IMR-90 (cell line): ENCODE measurements at regions not wholly inside any gene's neighbourhood (a gene's known extent, or its start where the extent isn't known, plus 50 kb on each side); places are given as distances from the start of the nearest gene placed in this dataset.

ENCODE experiments used
- ATAC-seq: fragments of 200-7000 bp; cut with Tn5 transposase; 2 replicates; pipeline ENCODE4 v1.9.1; 2020; ENCODE audit warnings: low read depth, mild to moderate bottlenecking, moderate library complexity
- BruUV-seq: library from RNA; stranded (reverse); fragments of 400-500 nt; replicated peaks from 2 replicates; lab custom pipeline; 2021; lab: Mats Ljungman, UMichigan
- CTCF ChIA-PET: fragments of 300-600 bp; formaldehyde crosslinking; extraction: SDS; loops from one replicate; lab custom pipeline; 2021; ENCODE audit warnings: antibody characterized with exemption; lab: Yijun Ruan, JAX
- POLR2A ChIA-PET: fragments of 300-600 bp; sonication (Branson Sonifier 250); formaldehyde crosslinking; loops from one replicate; lab custom pipeline; 2022; ENCODE audit warnings: antibody characterized with exemption; ENCODE audit not compliant: unreplicated experiment; lab: Charles Lee
- DNase-seq: peaks from one replicate; pipeline ENCODE4 v3.0.0; 2013
- H2AFZ ChIP-seq: replicated peaks from 2 replicates; pipeline ENCODE3; 2013; ENCODE audit warnings: low read length, mild to moderate bottlenecking; ENCODE audit not compliant: poor library complexity
- H2AK5ac ChIP-seq: 2 replicates; pipeline ENCODE4 v1.6.1; 2013; ENCODE audit warnings: low read depth, low read length, inconsistent platforms
- H2AK9ac ChIP-seq: replicated peaks from 2 replicates; pipeline ENCODE3; 2013; ENCODE audit warnings: mild to moderate bottlenecking, low read depth, low read length, moderate library complexity; ENCODE audit not compliant: poor library complexity
- H2BK120ac ChIP-seq: 2 replicates; pipeline ENCODE4 v1.6.1; 2013; ENCODE audit warnings: low read depth, low read length, inconsistent platforms
- H2BK15ac ChIP-seq: 3 replicates; pipeline ENCODE4 v1.6.1; 2013; ENCODE audit warnings: low read depth, low read length, inconsistent platforms
- H2BK20ac ChIP-seq: 2 replicates; pipeline ENCODE4 v1.6.1; 2013; ENCODE audit warnings: low read depth, mild to moderate bottlenecking, inconsistent platforms, low read length, moderate library complexity
- H2BK5ac ChIP-seq: 2 replicates; pipeline ENCODE4 v1.6.1; 2013; ENCODE audit warnings: mild to moderate bottlenecking, low read depth, low read length, inconsistent platforms; ENCODE audit not compliant: poor library complexity, severe bottlenecking
- H3K14ac ChIP-seq: replicated peaks from 2 replicates; pipeline ENCODE4 v1.6.1; 2013; ENCODE audit warnings: low read depth, low read length, inconsistent platforms
- H3K18ac ChIP-seq: 2 replicates; pipeline ENCODE4 v1.6.1; 2013; ENCODE audit warnings: low read depth, low read length, control low read depth
- H3K23ac ChIP-seq: 2 replicates; pipeline ENCODE4 v1.6.1; 2013; ENCODE audit warnings: low read depth, low read length, inconsistent platforms
- H3K27ac ChIP-seq: 2 replicates; pipeline ENCODE4 v1.5.1; 2013; ENCODE audit warnings: mild to moderate bottlenecking, control low read depth, low read length; ENCODE audit not compliant: insufficient read depth
- H3K27me3 ChIP-seq: 2 replicates; pipeline ENCODE4 v1.6.1; 2013; ENCODE audit warnings: low read length; ENCODE audit not compliant: control insufficient read depth, insufficient read depth
- H3K36me3 ChIP-seq: 2 replicates; pipeline ENCODE4 v1.6.1; 2013; ENCODE audit warnings: low read length, mixed read lengths; ENCODE audit not compliant: control insufficient read depth, insufficient read depth
- H3K4ac ChIP-seq: 2 replicates; pipeline ENCODE4 v1.6.1; 2013; ENCODE audit warnings: low read depth, low read length, inconsistent platforms
- H3K4me1 ChIP-seq: 2 replicates; pipeline ENCODE4 v1.6.1; 2013; ENCODE audit warnings: low read length, mixed read lengths; ENCODE audit not compliant: control insufficient read depth, insufficient read depth
- H3K4me2 ChIP-seq: 2 replicates; pipeline ENCODE4 v1.6.1; 2013; ENCODE audit warnings: low read depth, mild to moderate bottlenecking, control low read depth, low read length, moderate library complexity
- H3K4me3 ChIP-seq: 2 replicates; pipeline ENCODE4 v1.5.1; 2013; ENCODE audit warnings: low read depth, mild to moderate bottlenecking, control low read depth, low read length, moderate library complexity; ENCODE audit not compliant: insufficient read depth
- H3K56ac ChIP-seq: 2 replicates; pipeline ENCODE4 v1.6.1; 2013; ENCODE audit warnings: low read length, inconsistent platforms; ENCODE audit not compliant: insufficient read depth; ENCODE audit errors: extremely low read depth
- H3K79me1 ChIP-seq, 2 experiments: 2 replicates each; pipeline ENCODE4 v1.6.1; 2013; ENCODE audit warnings: low read length in 2 of 2, inconsistent platforms in 1 of 2, low read depth in 1 of 2
- H3K9ac ChIP-seq: 2 replicates; pipeline ENCODE4 v1.6.1; 2013; ENCODE audit warnings: low read depth, low read length, control low read depth
- H3K9me1 ChIP-seq: 2 replicates; pipeline ENCODE4 v1.6.1; 2013; ENCODE audit warnings: low read length, inconsistent platforms; ENCODE audit not compliant: insufficient read depth
- H3K9me3 ChIP-seq: 2 replicates; pipeline ENCODE4 v1.6.1; 2013; ENCODE audit warnings: low read length; ENCODE audit not compliant: control insufficient read depth, insufficient read depth
- H4K20me1 ChIP-seq: 2 replicates; pipeline ENCODE4 v1.6.1; 2013; ENCODE audit warnings: low read length, inconsistent platforms; ENCODE audit not compliant: insufficient read depth
- H4K5ac ChIP-seq: 2 replicates; pipeline ENCODE4 v1.6.1; 2013; ENCODE audit warnings: mild to moderate bottlenecking, low read depth, low read length, control low read depth
- H4K8ac ChIP-seq, 2 experiments: 2 replicates each; pipeline ENCODE4 v1.6.1; 2013; ENCODE audit warnings: low read depth in 2 of 2, low read length in 2 of 2, control low read depth in 1 of 2, inconsistent platforms in 1 of 2
- H4K91ac ChIP-seq: 2 replicates; pipeline ENCODE4 v1.6.1; 2013; ENCODE audit warnings: low read depth, low read length, inconsistent platforms; ENCODE audit not compliant: insufficient read depth
- CHD1 ChIP-seq: IDR thresholded peaks from 2 replicates; pipeline ENCODE4 v1.6.1; 2012; ENCODE audit warnings: low read depth, low read length, improper control_type of control experiment
- MAFK ChIP-seq: IDR thresholded peaks from 2 replicates; pipeline ENCODE4 v1.6.1; 2012; ENCODE audit warnings: low read depth, low read length, improper control_type of control experiment
- MAZ ChIP-seq: IDR thresholded peaks from 2 replicates; pipeline ENCODE4 v1.6.1; 2012; ENCODE audit warnings: low read depth, mild to moderate bottlenecking, low read length, improper control_type of control experiment, moderate library complexity, borderline replicate concordance
- POLR2A ChIP-seq: IDR thresholded peaks from 2 replicates; pipeline ENCODE4 v1.6.1; 2012; ENCODE audit warnings: mild to moderate bottlenecking, low read depth, low read length
- RAD21 ChIP-seq: IDR thresholded peaks from 2 replicates; pipeline ENCODE4 v1.6.1; 2012; ENCODE audit warnings: low read length, improper control_type of control experiment
- RCOR1 ChIP-seq: IDR thresholded peaks from 2 replicates; pipeline ENCODE4 v1.6.1; 2012; ENCODE audit warnings: mild to moderate bottlenecking, low read length, improper control_type of control experiment; ENCODE audit not compliant: insufficient replicate concordance
- WGBS, 2 experiments: methylation state at CpG; one replicate each; pipeline versions ENCODE4 v1.1.5 to v1.1.7; 2013; ENCODE audit warnings: missing lambda C conversion rate in 2 of 2; ENCODE audit not compliant: insufficient read length in 1 of 2; ENCODE audit errors: extremely low coverage in 2 of 2; 5-methylcytosine and 5-hydroxymethylcytosine counted together
- dilution Hi-C: fragments of 300-500 bp; cut with HindIII; formaldehyde crosslinking; loops from one replicate; pipeline ENCODE4 v1.14.3; 2018; ENCODE audit warnings: low sequenced_read_pairs; ENCODE audit not compliant: unreplicated experiment
- in situ Hi-C: fragments of 300-500 bp; cut with MboI; formaldehyde crosslinking; loops from 3 replicates; pipeline ENCODE4 v1.14.3; 2019; ENCODE audit warnings: low sequenced_read_pairs, inconsistent platforms, mixed read lengths
- intact Hi-C: fragments of 100-400 bp; cut with micrococcal nuclease; formaldehyde crosslinking; loops from 2 replicates; pipeline ENCODE4 v1.10.0; 2022

DNA sequence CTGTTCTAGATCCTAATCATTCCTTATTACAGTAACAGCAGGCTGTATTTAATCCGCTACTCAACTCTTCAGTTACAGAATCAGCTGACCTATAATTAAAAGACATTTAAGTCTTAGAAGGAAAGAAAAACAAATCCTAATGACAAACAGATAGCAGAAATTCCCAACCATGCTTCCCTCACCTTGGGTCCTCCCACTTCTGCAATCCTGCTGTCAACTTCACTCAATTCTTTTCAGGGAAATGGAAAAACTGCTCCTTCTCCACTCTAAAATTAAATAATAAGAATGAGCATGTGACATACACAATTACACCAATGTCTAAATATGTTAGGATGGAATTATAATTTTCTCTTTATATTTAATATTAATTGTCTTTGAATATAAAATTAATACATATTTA lies 182.6 kb upstream of the LYPLAL1 start:
- WGBS, 2 experiments = no CpG with 5 or more reads among the region's 1 CpG
- ChIA-PET CTCF (interaction anchor here (0.6 kb wide), 1 partner anchor 1798 kb away, joined by 9 read pairs; no protein-coding TSS in a partner anchor), POLR2A (no interaction called here)
- H3K9me1 ChIP-seq = peaks cover 4% of the 10 kb centered on the region; the same call in 1 of the 2 replicates
- DNase-seq = no peak
- no peaks in the 10 kb centered on the region for H3K27me3 ChIP-seq
- TF ChIP-seq RCOR1 (no peak), MAFK (no peak), POLR2A (no peak), RAD21 (no peak), CHD1 (no peak), MAZ (no peak)
- intact Hi-C loops = no loop called here
- ATAC-seq = no peak
- no peak overlapping the region for H2AK5ac ChIP-seq
- H3K23ac ChIP-seq = no peak overlapping the region
- H2AK9ac ChIP-seq = no peak overlapping the region
- H4K5ac ChIP-seq = no peak overlapping the region
- H3K36me3 ChIP-seq = no peaks in the 10 kb centered on the region
- no peak overlapping the region for H2BK15ac ChIP-seq
- no peaks in the 10 kb centered on the region for H3K4me1 ChIP-seq
- dilution Hi-C loops = no loop called here
- no peak overlapping the region for H3K56ac ChIP-seq
- no peak overlapping the region for H3K9ac ChIP-seq
- no peak overlapping the region for H3K4me2 ChIP-seq
- no peak overlapping the region for H2BK120ac ChIP-seq
- BruUV-seq = no TSS peak
- H2AFZ ChIP-seq = no peak overlapping the region
- no peak overlapping the region for H4K8ac ChIP-seq
- H3K14ac ChIP-seq = no peak overlapping the region
- H3K4ac ChIP-seq = no peak overlapping the region
- H3K27ac ChIP-seq = no peak overlapping the region
- H3K18ac ChIP-seq = no peak overlapping the region
- in situ Hi-C loops = no loop called here
- H3K79me1 ChIP-seq = no peaks in the 10 kb centered on the region
- H3K9me3 ChIP-seq = no peaks in the 10 kb centered on the region; the same call in 1 of the 2 replicates
- no peak overlapping the region for H2BK5ac ChIP-seq
- H4K91ac ChIP-seq = no peak overlapping the region
- H4K20me1 ChIP-seq = no peaks in the 10 kb centered on the region
- no peak overlapping the region for H2BK20ac ChIP-seq
- no peak overlapping the region for H3K4me3 ChIP-seq
